GM21825 (cell line): ENCODE measurements at regions not wholly inside any gene's neighbourhood (a gene's known extent, or its start where the extent isn't known, plus 50 kb on each side); places are given as distances from the start of the nearest gene placed in this dataset.
"Not testable (repeated sequence)": the region's sequence is repeated elsewhere in the genome, so short reads cannot be mapped to it uniquely, and the experiment has no call there.

Experiments used
- ATAC-seq: cut with Tn5 transposase; IDR thresholded peaks from one replicate; pipeline ENCODE4 v1.9.1; 2021; ENCODE audit warnings: mild to moderate bottlenecking, moderate library complexity; ENCODE audit not compliant: unreplicated experiment

GRCh38 chr14:21960636-21961035 is 287.0 kb upstream of the OR4E1 start:
- no peak for ATAC-seq

- no peak for ATAC-seq
Observed at GRCh38 chr14:21941885-21942284, 268.3 kb upstream of the OR4E1 start.

GRCh38 chr14:21940887-21941856 is 267.6 kb upstream of the OR4E1 start:
- no peak for ATAC-seq

- ATAC-seq, result no peak
Observed at GRCh38 chr14:21939836-21940235, 266.2 kb upstream of the OR4E1 start.

- no peak for ATAC-seq
Observed at GRCh38 chr14:21937996-21938395, 264.4 kb upstream of the OR4E1 start.

- ATAC-seq, result no peak
Observed at GRCh38 chr14:21933681-21934080, 260.1 kb upstream of the OR4E1 start.

GRCh38 chr14:21924479-21924878 is 250.9 kb upstream of the OR4E1 start:
- ATAC-seq, result peak; percentile 93

- ATAC-seq, result peak; percentile 74
Observed at GRCh38 chr14:21923820-21924219, 250.2 kb upstream of the OR4E1 start.

DNA sequence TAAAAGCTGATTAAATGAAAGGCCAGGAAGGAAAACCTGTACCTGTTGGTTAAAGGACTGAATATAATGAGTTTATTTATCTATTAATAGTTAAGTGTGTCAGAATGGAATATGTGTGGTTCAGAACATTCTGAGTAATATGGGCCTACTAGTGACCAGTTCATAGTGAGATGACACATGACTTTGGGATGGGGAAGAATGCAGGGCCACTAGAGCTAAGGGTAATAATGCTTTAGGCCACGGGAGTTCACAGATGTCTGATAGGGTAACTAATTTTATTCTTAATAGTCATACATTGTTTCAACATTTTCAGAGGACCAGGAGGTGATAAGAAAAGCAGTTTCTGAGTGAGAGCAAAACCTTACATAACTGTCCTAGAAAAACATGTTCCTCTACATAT is 247.8 kb upstream of the OR4E1 start:
- ATAC-seq, result no peak

DNA sequence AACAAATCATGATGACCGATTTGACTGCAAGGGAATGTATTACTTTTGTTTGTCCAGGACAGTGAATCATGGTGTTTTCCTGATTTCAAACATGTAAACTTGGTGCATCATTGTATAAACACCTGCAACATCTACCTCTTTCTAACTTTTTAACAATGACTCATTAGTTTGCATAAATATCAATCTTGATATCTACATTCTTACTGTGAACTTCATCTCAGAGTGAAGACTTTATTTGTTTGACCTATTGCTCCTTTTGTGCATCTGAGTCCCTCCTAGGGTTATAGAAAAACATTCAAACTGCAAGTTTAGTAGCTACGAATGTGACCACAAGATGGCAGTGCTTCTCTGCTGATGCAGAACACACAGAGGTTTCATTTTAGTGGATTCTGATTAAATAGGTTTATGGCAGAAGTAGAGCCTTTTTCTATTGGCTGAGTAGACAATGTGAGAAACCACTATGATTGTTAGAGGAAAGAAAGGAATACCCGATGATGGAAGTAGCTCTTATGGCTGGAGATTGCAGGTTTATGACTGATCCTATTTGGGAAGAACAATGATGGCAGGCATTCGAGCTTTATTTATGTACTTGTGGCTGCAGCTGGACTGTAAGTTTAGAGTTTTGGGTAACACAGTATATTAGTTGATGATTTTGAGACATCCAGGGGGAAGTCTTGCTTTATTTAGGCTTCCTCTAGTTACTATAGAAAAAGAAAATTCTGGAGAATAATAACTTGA is 244.2 kb upstream of the OR4E1 start:
- ATAC-seq, result peak; percentile 69

GRCh38 chr14:21915826-21916225 is 242.2 kb upstream of the OR4E1 start:
- ATAC-seq, result no peak

GRCh38 chr14:21913759-21914158 is 240.1 kb upstream of the OR4E1 start:
- ATAC-seq, result peak; percentile 75

GRCh38 chr14:21912367-21912766 is 238.7 kb upstream of the OR4E1 start:
- ATAC-seq, result no peak

- ATAC-seq, result no peak
Observed at GRCh38 chr14:21911877-21912276, 238.3 kb upstream of the OR4E1 start.

GRCh38 chr14:21910260-21910659 is 236.6 kb upstream of the OR4E1 start:
- no peak for ATAC-seq

GRCh38 chr14:21902561-21903181 is 229.1 kb upstream of the OR4E1 start:
- ATAC-seq, result no peak

GRCh38 chr14:21894898-21895194 is 221.2 kb upstream of the OR4E1 start:
- ATAC-seq, result not testable (repeated sequence)

GRCh38 chr14:21894003-21894897 is 220.6 kb upstream of the OR4E1 start:
- no peak for ATAC-seq

- ATAC-seq, result no peak
Observed at GRCh38 chr14:21891921-21892320, 218.3 kb upstream of the OR4E1 start.

- no peak for ATAC-seq
Observed at GRCh38 chr14:21884995-21885394, 211.4 kb upstream of the OR4E1 start.

DNA sequence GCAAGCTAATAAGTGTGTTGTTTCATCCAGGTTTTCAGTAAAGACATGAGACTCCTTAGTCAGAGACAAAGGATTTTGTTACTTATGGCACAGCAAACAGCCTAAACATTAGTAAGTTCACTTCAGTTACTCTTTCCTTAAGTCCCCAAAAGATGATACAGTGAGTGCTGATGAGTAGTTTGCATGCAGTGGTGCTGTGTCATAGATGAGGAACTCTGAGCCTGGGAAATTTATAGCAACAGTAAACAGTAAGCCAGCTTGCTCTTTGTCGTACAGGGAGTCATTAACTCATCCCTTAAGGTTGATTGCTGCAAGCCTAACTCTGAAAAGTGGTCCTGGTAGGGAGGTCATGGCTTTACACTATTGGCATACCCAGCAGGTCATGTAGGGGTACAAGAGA is 208.6 kb upstream of the OR4E1 start:
- ATAC-seq, result no peak
